ENCODE measurements at regions not wholly inside any gene's neighbourhood (a gene's known extent, or its start where the extent isn't known, plus 50 kb on each side); places are given as distances from the start of the nearest gene placed in this dataset.

- intact Hi-C loops (cut with micrococcal nuclease): no loop called here
- no peak for ATAC-seq
- no peak for DNase-seq
These were observed 228.8 kb downstream of the PLK2 start for GRCh38 chr5:58231041-58231440.

- no peak for ATAC-seq
- DNase-seq: no peak
These were observed 231.0 kb downstream of the PLK2 start for GRCh38 chr5:58228896-58229295.

GRCh38 chr5:58227858-58228257 lies 232.0 kb downstream of the PLK2 start:
- DNase-seq: no peak
- no peak for ATAC-seq
- intact Hi-C loops (cut with micrococcal nuclease): no loop called here

More at GRCh38 chr5:58228896-58229295, 231.0 kb downstream of the PLK2 start:
- intact Hi-C loops (cut with micrococcal nuclease): no loop called here

- ATAC-seq (no peak), DNase-seq (no peak)
- intact Hi-C loops (cut with micrococcal nuclease): no loop called here
These were observed 235.2 kb downstream of the PLK2 start for GRCh38 chr5:58224661-58225060.

- ATAC-seq (no peak), DNase-seq (no peak)
- intact Hi-C loops (cut with micrococcal nuclease): no loop called here
These were observed 235.7 kb downstream of the PLK2 start for GRCh38 chr5:58224221-58224620.

- DNase-seq: no peak
- no peak for ATAC-seq
- intact Hi-C loops (cut with micrococcal nuclease): no loop called here
These were observed 244.5 kb downstream of the PLK2 start for GRCh38 chr5:58215364-58215763.

GRCh38 chr5:58211441-58211840 lies 248.4 kb downstream of the PLK2 start:
- ATAC-seq (no peak), DNase-seq (no peak)
- intact Hi-C loops (cut with micrococcal nuclease): no loop called here

- DNase-seq (no peak), ATAC-seq (no peak)
- intact Hi-C loops (cut with micrococcal nuclease): no loop called here
These were observed 251.2 kb downstream of the PLK2 start for GRCh38 chr5:58208674-58209073.

GRCh38 chr5:58207076-58207475 lies 252.8 kb downstream of the PLK2 start:
- intact Hi-C loops (cut with micrococcal nuclease): no loop called here
- ATAC-seq: no peak
- DNase-seq: no peak

- ATAC-seq (no peak), DNase-seq (no peak)
- intact Hi-C loops (cut with micrococcal nuclease): no loop called here
These were observed 254.9 kb downstream of the PLK2 start for GRCh38 chr5:58204966-58205365.

GRCh38 chr5:58202941-58203444 lies 256.9 kb downstream of the PLK2 start:
- DNase-seq (no peak), ATAC-seq (no peak)
- intact Hi-C loops (cut with micrococcal nuclease): no loop called here

- intact Hi-C loops (cut with micrococcal nuclease): no loop called here
- no peak for DNase-seq
These were observed 257.8 kb downstream of the PLK2 start for GRCh38 chr5:58201922-58202648.

GRCh38 chr5:58200451-58200850 lies 259.4 kb downstream of the PLK2 start:
- no peak for DNase-seq
- intact Hi-C loops (cut with micrococcal nuclease): no loop called here

More at GRCh38 chr5:58201922-58202648, 257.8 kb downstream of the PLK2 start:
- ATAC-seq: no peak

GRCh38 chr5:58199087-58199486 lies 260.8 kb downstream of the PLK2 start:
- DNase-seq (no peak), ATAC-seq (no peak)
- intact Hi-C loops (cut with micrococcal nuclease): no loop called here

More at GRCh38 chr5:58200451-58200850, 259.4 kb downstream of the PLK2 start:
- ATAC-seq: no peak

- no peak for ATAC-seq
These were observed 261.6 kb downstream of the PLK2 start for GRCh38 chr5:58198330-58198729.

GRCh38 chr5:58197875-58198274 lies 262.0 kb downstream of the PLK2 start:
- ATAC-seq (no peak), DNase-seq (no peak)
- intact Hi-C loops (cut with micrococcal nuclease): no loop called here

More at GRCh38 chr5:58198330-58198729, 261.6 kb downstream of the PLK2 start:
- intact Hi-C loops (cut with micrococcal nuclease): no loop called here
- no peak for DNase-seq

- ATAC-seq (no peak), DNase-seq (no peak)
- intact Hi-C loops (cut with micrococcal nuclease): no loop called here
These were observed 268.4 kb downstream of the PLK2 start for GRCh38 chr5:58191443-58191842.

- intact Hi-C loops (cut with micrococcal nuclease): no loop called here
- DNase-seq (no peak), ATAC-seq (no peak)
These were observed 271.6 kb downstream of the PLK2 start for GRCh38 chr5:58188262-58188651.

- intact Hi-C loops (cut with micrococcal nuclease): no loop called here
- no peak for DNase-seq
- ATAC-seq: no peak
These were observed 272.2 kb downstream of the PLK2 start for GRCh38 chr5:58187432-58188261.

- no peak for DNase-seq
- intact Hi-C loops (cut with micrococcal nuclease): no loop called here
- ATAC-seq: peak; percentile 44
These were observed 274.1 kb downstream of the PLK2 start for GRCh38 chr5:58185801-58186200.

Measured in left ventricle myocardium superior (tissue), 1 donor.